GM19240 (cell line): ENCODE measurements at regions not wholly inside any gene's neighbourhood (a gene's known extent, or its start where the extent isn't known, plus 50 kb on each side); places are given as distances from the start of the nearest gene placed in this dataset.

Source experiments
- DNase-seq: peaks from one replicate; pipeline ENCODE4 v3.0.0; 2011; ENCODE audit warnings: low spot score; ENCODE audit not compliant: insufficient read length

- no peak for DNase-seq
Observed at GRCh38 chr5:158305861-158306260, 446.9 kb upstream of the CLINT1 start.

- DNase-seq: no peak
Observed at GRCh38 chr5:158304607-158305006, 445.7 kb upstream of the CLINT1 start.

GRCh38 chr5:158303883-158304282 lies 444.9 kb upstream of the CLINT1 start:
- DNase-seq: no peak

DNA sequence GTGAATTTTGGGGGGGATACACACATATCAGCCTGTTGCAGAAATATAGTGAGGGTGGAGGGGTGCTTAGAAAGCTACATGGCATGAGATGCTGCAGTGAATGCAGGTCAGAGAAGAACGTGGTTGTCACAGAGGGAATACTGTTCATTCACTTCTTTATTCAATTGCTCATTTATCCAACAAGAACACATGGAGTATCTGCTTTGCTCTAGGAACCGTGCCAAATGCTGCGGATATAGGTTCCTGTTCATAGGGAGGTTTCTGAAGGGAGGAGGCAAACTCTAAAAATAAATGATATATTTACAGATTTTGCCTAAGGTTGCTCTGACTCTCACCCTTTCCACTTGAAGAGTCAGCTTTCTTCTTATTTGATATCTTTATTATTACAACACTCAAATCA lies 444.3 kb upstream of the CLINT1 start:
- DNase-seq: no peak

- no peak for DNase-seq
Observed at GRCh38 chr5:158302029-158302428, 443.1 kb upstream of the CLINT1 start.

- no peak for DNase-seq
Observed at GRCh38 chr5:158301186-158301585, 442.2 kb upstream of the CLINT1 start.

GRCh38 chr5:158300256-158300655 lies 441.3 kb upstream of the CLINT1 start:
- DNase-seq: no peak

- no peak for DNase-seq
Observed at GRCh38 chr5:158297002-158297527, 438.1 kb upstream of the CLINT1 start.

GRCh38 chr5:158294701-158295100 lies 435.8 kb upstream of the CLINT1 start:
- no peak for DNase-seq

DNA sequence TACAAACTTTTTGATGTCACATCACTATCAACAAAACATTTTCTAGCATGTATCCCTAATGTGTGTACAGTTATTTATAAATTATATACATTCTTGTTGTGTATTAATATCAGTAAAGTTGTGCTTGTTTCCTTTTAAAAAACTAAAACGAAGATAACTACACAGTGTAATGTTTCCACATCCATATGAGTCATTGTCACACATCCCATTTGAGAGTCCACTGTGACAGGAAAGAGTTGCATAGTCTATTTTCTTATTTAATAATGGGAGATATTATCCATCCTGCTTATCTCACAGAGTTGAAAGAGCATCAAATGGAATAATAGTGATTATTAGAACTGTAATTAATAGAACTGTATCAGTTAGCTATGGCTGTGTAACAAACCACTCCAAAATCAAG lies 434.0 kb upstream of the CLINT1 start:
- DNase-seq: no peak

DNA sequence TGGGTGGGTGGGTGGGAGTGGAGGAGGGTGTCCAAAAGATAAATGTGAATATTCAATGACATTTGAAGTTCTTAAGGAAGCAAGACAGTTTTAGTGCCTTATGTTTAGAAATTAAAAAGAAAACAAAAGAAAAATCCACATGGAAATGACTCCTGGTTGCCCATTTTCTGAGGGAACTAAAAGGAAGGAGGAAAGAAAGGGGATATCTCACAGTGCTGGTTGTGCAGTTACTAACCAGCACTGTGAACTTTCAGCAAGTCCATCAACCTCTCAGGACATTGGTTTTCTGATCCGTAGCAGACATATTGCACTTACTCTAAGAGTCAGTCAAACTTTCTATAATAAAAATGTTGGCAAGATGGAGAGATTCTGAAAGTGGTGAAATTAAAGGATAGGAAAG lies 431.0 kb upstream of the CLINT1 start:
- no peak for DNase-seq

GRCh38 chr5:158288272-158288657 lies 429.3 kb upstream of the CLINT1 start:
- DNase-seq: no peak

- no peak for DNase-seq
Observed at GRCh38 chr5:158287643-158288271, 428.8 kb upstream of the CLINT1 start.

- DNase-seq: no peak
Observed at GRCh38 chr5:158286827-158287226, 427.9 kb upstream of the CLINT1 start.

- no peak for DNase-seq
Observed at GRCh38 chr5:158285698-158286097, 426.8 kb upstream of the CLINT1 start.

- DNase-seq: no peak
Observed at GRCh38 chr5:158284242-158284641, 425.3 kb upstream of the CLINT1 start.

GRCh38 chr5:158283397-158283796 lies 424.5 kb upstream of the CLINT1 start:
- DNase-seq: no peak

- DNase-seq: no peak
Observed at GRCh38 chr5:158278216-158278925, 419.4 kb upstream of the CLINT1 start.

DNA sequence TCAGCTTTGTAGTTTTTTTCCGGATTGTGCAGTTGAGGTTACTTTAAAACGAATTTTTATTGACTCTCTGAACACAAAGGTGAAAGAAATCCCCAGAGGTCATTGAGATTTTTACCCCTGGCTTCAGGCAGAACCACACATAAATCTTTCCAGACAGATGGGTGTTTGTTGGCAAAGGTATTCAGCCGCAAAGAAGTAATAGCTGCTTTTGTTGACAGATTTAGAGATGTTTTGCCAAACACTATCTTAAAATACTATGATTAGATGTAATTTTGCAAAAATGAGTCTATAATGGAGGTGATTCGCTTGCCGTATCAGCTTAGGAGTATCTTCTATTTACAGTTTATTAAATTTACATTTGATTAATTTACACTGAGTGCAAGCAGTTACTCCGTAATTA lies 418.3 kb upstream of the CLINT1 start:
- no peak for DNase-seq

DNA sequence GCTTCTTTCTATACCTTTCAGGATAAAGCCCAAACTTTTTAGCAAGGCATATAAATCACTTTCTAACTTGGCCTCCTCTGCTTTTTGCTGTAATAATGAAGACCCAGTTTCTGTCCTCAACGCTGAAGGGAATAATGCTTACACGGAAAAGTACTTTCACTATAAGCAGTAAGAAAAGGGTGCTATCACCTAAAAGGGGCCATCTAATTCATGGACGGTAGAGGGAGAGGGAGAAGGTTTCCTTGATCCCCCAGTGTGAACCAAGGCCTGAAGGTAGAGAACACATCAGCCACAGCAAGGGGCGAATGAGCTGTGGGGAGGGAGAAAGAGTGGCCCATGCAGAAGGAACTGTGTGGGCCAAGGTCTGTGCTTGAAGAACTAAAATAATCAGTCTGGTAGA lies 417.7 kb upstream of the CLINT1 start:
- DNase-seq: no peak

DNA sequence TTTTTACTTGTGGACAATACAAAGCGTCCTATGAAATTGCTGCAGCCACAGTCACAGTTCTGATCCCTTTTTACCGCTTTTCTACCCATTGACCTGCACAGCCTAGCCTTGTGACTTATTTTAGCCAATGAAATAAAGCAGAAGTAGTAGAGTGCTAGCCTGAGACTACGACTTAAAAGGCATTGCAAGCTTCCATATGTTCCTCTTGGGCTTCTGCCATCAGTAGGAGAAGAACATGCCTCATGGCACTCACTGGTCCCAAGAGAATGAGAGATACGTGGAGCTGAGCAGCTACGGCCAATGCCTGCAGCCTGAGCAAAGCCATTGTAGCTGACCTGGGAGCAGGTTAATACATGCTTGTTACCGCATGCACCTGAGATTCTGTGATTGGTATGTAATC lies 416.6 kb upstream of the CLINT1 start:
- no peak for DNase-seq

DNA sequence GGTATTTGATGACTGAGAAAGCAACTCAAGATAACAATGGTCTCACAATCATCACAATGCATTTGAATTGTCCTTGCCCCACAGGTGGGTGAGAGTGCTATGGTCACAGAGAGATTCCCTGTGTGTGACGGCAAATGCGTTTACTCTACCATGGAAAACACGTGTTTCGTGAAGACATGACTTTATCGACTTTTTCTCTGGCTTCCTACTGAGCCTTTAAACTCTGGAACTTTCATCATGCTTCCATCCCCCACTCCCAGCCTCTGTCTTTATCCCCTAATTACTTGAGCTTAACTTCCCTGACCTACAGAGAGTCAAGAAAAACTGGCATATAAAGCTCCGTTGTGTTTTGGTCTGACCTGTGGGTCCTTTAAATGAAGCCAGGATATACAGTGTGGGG lies 414.1 kb upstream of the CLINT1 start:
- no peak for DNase-seq

- no peak for DNase-seq
Observed at GRCh38 chr5:158272409-158272808, 413.5 kb upstream of the CLINT1 start.
